Activated B cell treated with CpG ODN at 0.5 μM for 24 hours (primary cell): ENCODE measurements at regions not wholly inside any gene's neighbourhood (a gene's known extent, or its start where the extent isn't known, plus 50 kb on each side); places are given as distances from the start of the nearest gene placed in this dataset.

Experiments
- ATAC-seq: fragments of 200-7000 bp; cut with Tn5 transposase; one replicate; pipeline ENCODE4 v1.10.0; 2021; ENCODE audit warnings: low read depth, mild to moderate bottlenecking, moderate library complexity
- CTCF ChIA-PET: fragments of 350-600 bp; sonication (Branson Sonifier 250); formaldehyde crosslinking; loops from one replicate; lab custom pipeline; 2021; ENCODE audit warnings: antibody characterized with exemption; lab: Charles Lee
- POLR2A ChIA-PET: fragments of 350-600 bp; sonication (Branson Sonifier 250); formaldehyde crosslinking; loops from one replicate; lab custom pipeline; 2021; ENCODE audit warnings: antibody characterized with exemption; lab: Charles Lee
- DNase-seq: peaks from one replicate; pipeline ENCODE4 v3.0.0; 2022
- H3K27ac Mint-ChIP-seq: one replicate; pipeline ENCODE4 v1.8.0; 2020; ENCODE audit warnings: mixed read lengths
- H3K27me3 Mint-ChIP-seq: one replicate; pipeline ENCODE4 v1.8.0; 2021; ENCODE audit warnings: mixed read lengths
- H3K36me3 Mint-ChIP-seq: one replicate; pipeline ENCODE4 v1.8.0; 2021; ENCODE audit warnings: low read depth, mixed read lengths
- H3K4me1 Mint-ChIP-seq: one replicate; pipeline ENCODE4 v1.8.0; 2021; ENCODE audit warnings: mixed read lengths
- H3K4me3 Mint-ChIP-seq: one replicate; pipeline ENCODE4 v1.8.0; 2020; ENCODE audit warnings: mild to moderate bottlenecking, mixed read lengths
- H3K9me3 Mint-ChIP-seq: one replicate; pipeline ENCODE4 v1.8.0; 2020; ENCODE audit warnings: mixed read lengths
- CTCF ChIP-seq: fragments of 200-600 bp; IDR thresholded peaks from one replicate; pipeline ENCODE4 v1.8.0; 2022; ENCODE audit warnings: antibody characterized with exemption, mild to moderate bottlenecking
- intact Hi-C: fragments of 100-400 bp; cut with micrococcal nuclease; formaldehyde crosslinking; loops from one replicate; pipeline ENCODE4 v1.15.1; 2024

DNA sequence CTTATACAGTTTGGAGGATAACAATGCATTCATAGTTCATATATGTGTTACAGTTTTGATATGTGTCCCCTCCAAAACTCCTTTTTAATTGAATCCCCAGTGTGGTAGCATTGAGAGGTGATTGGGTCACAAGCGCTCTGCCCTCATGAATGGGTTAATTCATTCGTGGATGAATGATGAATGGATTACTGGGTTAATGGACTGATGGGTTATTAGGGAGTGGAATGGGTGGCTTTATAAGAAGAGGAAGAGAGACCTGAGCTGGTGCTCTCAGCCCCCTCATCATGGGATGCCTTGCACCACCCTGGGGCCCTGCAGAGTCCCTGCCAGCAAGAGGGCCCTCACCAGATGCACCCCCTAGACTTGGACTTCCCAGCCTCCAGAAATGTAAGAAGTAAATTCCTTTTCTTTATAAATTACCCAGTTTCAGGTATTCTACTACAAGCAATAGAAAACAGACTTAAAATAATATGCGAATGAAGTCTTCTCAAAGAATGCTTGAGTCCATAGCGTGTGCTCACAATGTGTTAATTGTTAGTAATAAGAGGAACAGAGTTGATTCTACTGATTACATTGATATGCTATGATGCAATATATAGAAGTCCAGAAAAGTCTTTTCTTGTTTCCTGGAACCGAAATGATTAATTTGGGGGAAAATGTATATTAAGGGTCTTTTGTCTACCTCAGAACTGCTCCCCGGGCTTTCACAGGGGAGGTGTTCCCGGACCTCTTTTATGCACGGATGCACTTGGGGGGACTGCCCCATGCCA lies 190.2 kb downstream of the ERCC6L2 start:
- Mint-ChIP-seq H3K4me1 (no peaks in the 10 kb centered on the region), H3K27ac (no peak overlapping the region), H3K36me3 (no peaks in the 10 kb centered on the region), H3K9me3 (no peaks in the 10 kb centered on the region), H3K27me3 (peaks cover 9% of the 10 kb centered on the region), H3K4me3 (no peak overlapping the region)
- ChIA-PET CTCF (no interaction called here), POLR2A (no interaction called here)
- DNase-seq (no peak), ATAC-seq (no peak)
- intact Hi-C loops = no loop called here
- no peak for TF ChIP-seq CTCF

- ATAC-seq (no peak), DNase-seq (no peak)
- CTCF ChIA-PET = interaction anchor here (0.6 kb wide), 1 partner anchor 318 kb away, joined by 3 read pairs; no protein-coding TSS in a partner anchor
- H3K4me1 Mint-ChIP-seq = no peaks in the 10 kb centered on the region
- no peak overlapping the region for H3K4me3 Mint-ChIP-seq
- TF ChIP-seq CTCF = no peak
- no peaks in the 10 kb centered on the region for H3K9me3 Mint-ChIP-seq
- POLR2A ChIA-PET = no interaction called here
- intact Hi-C loops = no loop called here
- no peak overlapping the region for H3K27ac Mint-ChIP-seq
- peaks cover 13% of the 10 kb centered on the region for H3K27me3 Mint-ChIP-seq
- H3K36me3 Mint-ChIP-seq = no peaks in the 10 kb centered on the region
Observed at GRCh38 chr9:96064826-96065481, 189.5 kb downstream of the ERCC6L2 start.

DNA sequence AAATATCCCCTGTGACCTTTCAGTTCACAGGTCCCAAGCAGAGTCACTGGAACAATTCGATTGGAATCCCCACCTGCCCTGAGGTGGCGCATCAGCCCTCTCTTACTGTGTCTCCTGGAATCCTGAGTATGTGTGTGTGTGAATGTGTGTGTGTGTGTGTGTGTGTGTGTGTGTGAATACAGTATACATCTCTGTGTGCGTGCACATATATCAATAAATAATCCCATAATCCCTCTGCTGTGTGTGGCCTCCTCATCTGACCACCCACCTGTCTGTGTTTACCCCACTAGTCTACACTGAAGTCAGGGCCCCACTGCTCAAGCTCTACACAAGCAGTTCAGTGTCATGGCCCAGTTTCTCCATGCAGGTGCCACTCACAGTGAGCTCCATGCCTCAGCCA lies 187.4 kb downstream of the ERCC6L2 start:
- Mint-ChIP-seq H3K9me3 (peaks cover 4% of the 10 kb centered on the region), H3K36me3 (no peaks in the 10 kb centered on the region), H3K4me3 (no peak overlapping the region), H3K4me1 (no peaks in the 10 kb centered on the region), H3K27me3 (peaks cover 12% of the 10 kb centered on the region), H3K27ac (no peak overlapping the region)
- ChIA-PET CTCF (no interaction called here), POLR2A (no interaction called here)
- no peak for TF ChIP-seq CTCF
- DNase-seq (no peak), ATAC-seq (no peak)
- intact Hi-C loops = no loop called here

DNA sequence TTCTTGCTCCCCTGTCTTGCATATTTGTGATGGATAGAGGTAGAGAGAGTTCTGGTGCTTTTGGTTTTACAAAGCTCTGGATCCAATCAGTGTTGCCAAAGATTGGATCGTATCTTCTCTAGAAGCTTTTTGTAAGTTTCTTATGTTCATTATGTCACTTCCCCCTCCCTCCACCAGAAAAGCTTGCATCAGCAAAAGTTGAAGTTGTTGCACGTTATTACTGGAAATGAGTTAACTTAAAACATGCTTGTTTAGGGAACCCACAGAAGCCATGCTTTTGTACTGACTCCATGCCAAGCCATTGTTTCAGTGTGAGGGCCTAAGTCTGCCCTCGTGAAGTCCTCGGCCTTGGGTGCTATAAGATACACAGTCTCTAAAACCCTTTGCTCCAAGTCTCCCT lies 186.5 kb downstream of the ERCC6L2 start:
- Mint-ChIP-seq H3K4me3 (no peak overlapping the region), H3K9me3 (peaks cover 4% of the 10 kb centered on the region), H3K36me3 (no peaks in the 10 kb centered on the region), H3K27ac (no peak overlapping the region), H3K27me3 (peaks cover 15% of the 10 kb centered on the region), H3K4me1 (no peaks in the 10 kb centered on the region)
- CTCF ChIA-PET = no interaction called here
- ATAC-seq = no peak
- no peak for TF ChIP-seq CTCF
- DNase-seq = no peak
- intact Hi-C loops = no loop called here
- POLR2A ChIA-PET = no interaction called here

DNA sequence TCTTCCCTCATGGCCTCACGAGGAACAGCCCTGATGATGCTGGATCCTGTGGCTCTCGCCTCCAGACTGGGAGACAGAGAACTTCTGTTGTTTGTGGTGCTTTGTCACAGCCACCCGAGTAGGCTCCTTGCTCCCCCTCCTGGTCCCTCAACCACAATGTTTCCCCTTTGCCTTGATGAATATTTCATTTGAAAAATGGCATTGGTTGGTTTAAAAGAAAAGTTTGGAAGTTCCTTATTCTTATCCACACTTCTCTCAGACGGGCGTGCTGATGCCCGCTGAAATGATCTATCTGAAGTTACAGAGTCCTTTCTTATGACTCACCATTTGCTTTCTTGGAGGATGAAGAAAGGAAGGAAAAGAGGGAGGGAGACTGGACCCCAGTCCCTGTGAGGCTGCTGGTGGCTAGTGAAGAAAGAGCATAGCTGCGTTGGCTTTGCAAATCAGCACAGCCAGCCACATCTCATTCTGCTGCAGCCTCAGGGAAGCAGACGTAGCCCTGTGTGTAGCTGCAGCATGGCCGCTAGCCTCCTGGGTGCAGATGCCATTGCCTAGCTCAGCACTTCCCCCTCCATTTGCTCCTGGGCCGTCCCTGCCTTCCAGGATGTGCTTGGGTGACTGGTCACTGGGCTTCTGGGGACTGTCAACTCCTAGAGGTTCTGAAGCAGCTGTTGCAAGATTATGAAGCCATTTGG lies 185.9 kb downstream of the ERCC6L2 start:
- ATAC-seq = no peak
- Mint-ChIP-seq H3K27me3 (peaks cover 15% of the 10 kb centered on the region), H3K4me3 (no peak overlapping the region), H3K27ac (no peak overlapping the region), H3K9me3 (peaks cover 4% of the 10 kb centered on the region), H3K36me3 (no peaks in the 10 kb centered on the region), H3K4me1 (no peaks in the 10 kb centered on the region)
- ChIA-PET POLR2A (no interaction called here), CTCF (no interaction called here)
- intact Hi-C loops = no loop called here
- DNase-seq = no peak
- TF ChIP-seq CTCF = no peak
